B cell (primary cell): ENCODE measurements at regions not wholly inside any gene's neighbourhood (a gene's known extent, or its start where the extent isn't known, plus 50 kb on each side); places are given as distances from the start of the nearest gene placed in this dataset.

Experiments used
- ATAC-seq: fragments of 200-7000 bp; cut with Tn5 transposase; one replicate; pipeline ENCODE4 v1.10.0; 2021; ENCODE audit warnings: low read depth, mild to moderate bottlenecking, moderate number of reproducible peaks, moderate library complexity
- CTCF ChIA-PET: fragments of 350-600 bp; sonication (Branson Sonifier 250); formaldehyde crosslinking; loops from one replicate; lab custom pipeline; 2021; ENCODE audit warnings: antibody characterized with exemption, inconsistent platforms; lab: Charles Lee
- POLR2A ChIA-PET: fragments of 350-600 bp; sonication (Branson Sonifier 250); formaldehyde crosslinking; loops from one replicate; lab custom pipeline; 2021; ENCODE audit warnings: antibody characterized with exemption; lab: Charles Lee
- DNase-seq: peaks from one replicate; pipeline ENCODE4 v3.0.0; 2013
- H2AFZ ChIP-seq: 2 replicates; pipeline ENCODE4 v1.6.1; 2012; ENCODE audit warnings: mild to moderate bottlenecking, low read depth, low read length; ENCODE audit not compliant: insufficient read depth, poor library complexity, severe bottlenecking
- H3K27ac ChIP-seq, 2 donors: 1 replicate in 1 of 2; 2 replicates in 1 of 2; pipeline ENCODE4 v1.5.1; 2012 to 2013; ENCODE audit warnings: low read length in 2 of 2, mild to moderate bottlenecking in 2 of 2, moderate library complexity in 1 of 2
- H3K27me3 ChIP-seq, 4 experiments: fragments of 200-600 bp in 1 of 4; sonication (generic) in 1 of 4; replicated peaks in 1 of 4; 1 replicate in 2 of 4; 2 replicates in 2 of 4; pipeline versions ENCODE4 v1.6.1 to v1.7.0; 2013 to 2016; ENCODE audit warnings: low read length in 3 of 4, mild to moderate bottlenecking in 2 of 4, mixed read lengths in 1 of 4, moderate library complexity in 1 of 4; ENCODE audit not compliant: insufficient read depth in 4 of 4, control insufficient read depth in 3 of 4; ENCODE audit errors: control extremely low read depth in 1 of 4
- H3K36me3 ChIP-seq, 2 experiments: replicated peaks in 1 of 2; 1 replicate in 1 of 2; 2 replicates in 1 of 2; pipeline versions ENCODE4 v1.6.1 to v1.7.1; 2013; ENCODE audit warnings: low read length in 1 of 2; ENCODE audit not compliant: insufficient read depth in 2 of 2, control insufficient read depth in 1 of 2; ENCODE audit errors: control extremely low read depth in 1 of 2, extremely low read depth in 1 of 2
- H3K4me1 ChIP-seq, 2 donors: fragments of 200-600 bp in 1 of 2; sonication (generic) in 1 of 2; 1 replicate in 1 of 2; 2 replicates in 1 of 2; pipeline versions ENCODE4 v1.5.1 to v1.6.1; 2013 to 2017; ENCODE audit warnings: low read length in 2 of 2; ENCODE audit not compliant: control insufficient read depth in 2 of 2, insufficient read depth in 2 of 2
- H3K4me2 ChIP-seq: replicated peaks from 2 replicates; pipeline ENCODE3; 2012; ENCODE audit warnings: mild to moderate bottlenecking, low read depth, low read length; ENCODE audit not compliant: poor library complexity, severe bottlenecking
- H3K4me3 ChIP-seq, 5 experiments: fragments of 200-600 bp in 1 of 5; sonication (generic) in 1 of 5; 1 replicate in 3 of 5; 2 replicates in 2 of 5; pipeline versions ENCODE4 v1.5.1 to v1.7.0; 2011 to 2016; ENCODE audit warnings: low read length in 4 of 5, mild to moderate bottlenecking in 4 of 5, low read depth in 2 of 5, control low read depth in 1 of 5, moderate library complexity in 1 of 5; ENCODE audit not compliant: insufficient read depth in 1 of 5; ENCODE audit errors: control extremely low read depth in 1 of 5, extremely low read depth in 1 of 5
- H3K79me2 ChIP-seq: fragments of 200-600 bp; sonication (generic); one replicate; pipeline ENCODE4 v1.6.0; 2016; ENCODE audit warnings: low read length; ENCODE audit not compliant: control insufficient read depth, insufficient read depth
- H3K9ac ChIP-seq: fragments of 200-600 bp; sonication (generic); 2 replicates; pipeline ENCODE4 v1.6.1; 2017; ENCODE audit warnings: mild to moderate bottlenecking, low read length, moderate library complexity
- H3K9me3 ChIP-seq, 3 donors: one replicate each; pipeline versions ENCODE4 v1.6.1 to v1.7.1; 2013; ENCODE audit warnings: low read length in 2 of 3; ENCODE audit not compliant: control insufficient read depth in 2 of 3, insufficient read depth in 1 of 3; ENCODE audit errors: control extremely low read depth in 1 of 3
- H4K20me1 ChIP-seq: 2 replicates; pipeline ENCODE4 v1.6.0; 2012; ENCODE audit warnings: mild to moderate bottlenecking, low read length; ENCODE audit not compliant: insufficient read depth, control insufficient read depth, poor library complexity, severe bottlenecking
- H3K27ac Mint-ChIP-seq: one replicate; pipeline ENCODE4 v1.8.0; 2021; ENCODE audit warnings: mixed read lengths
- H3K27me3 Mint-ChIP-seq: one replicate; pipeline ENCODE4 v1.8.0; 2021; ENCODE audit warnings: mixed read lengths
- H3K4me1 Mint-ChIP-seq: one replicate; pipeline ENCODE4 v1.8.0; 2021; ENCODE audit warnings: mixed read lengths
- H3K4me3 Mint-ChIP-seq: one replicate; pipeline ENCODE4 v1.8.0; 2021; ENCODE audit warnings: mixed read lengths
- H3K9me3 Mint-ChIP-seq: one replicate; pipeline ENCODE4 v1.8.0; 2022; ENCODE audit warnings: mixed read lengths; ENCODE audit not compliant: insufficient read depth
- EZH2 ChIP-seq: IDR thresholded peaks from 2 replicates; pipeline ENCODE4 v1.6.1; 2012; ENCODE audit warnings: borderline replicate concordance, low read depth, mild to moderate bottlenecking, moderate library complexity, low read length; ENCODE audit not compliant: insufficient read depth, poor library complexity, severe bottlenecking
- WGBS: methylation state at CpG from one replicate; pipeline ENCODE4 v1.1.5; 2013; ENCODE audit warnings: missing lambda C conversion rate; ENCODE audit not compliant: insufficient coverage; 5-methylcytosine and 5-hydroxymethylcytosine counted together
- intact Hi-C: fragments of 100-400 bp; cut with micrococcal nuclease; formaldehyde crosslinking; loops from one replicate; pipeline ENCODE4 v1.10.0; 2022
- TF ChIP-seq, protein P1 (sequence below): fragments of 200-600 bp; IDR thresholded peaks from one replicate; pipeline ENCODE4 v1.8.0; 2022; ENCODE audit warnings: antibody characterized with exemption, mild to moderate bottlenecking

- intact Hi-C loops: no loop called here
- ChIA-PET POLR2A (no interaction called here), CTCF (no interaction called here)
- DNase-seq (no peak), ATAC-seq (no peak)
- no peak for TF ChIP-seq EZH2
- Mint-ChIP-seq H3K27me3 (no peaks in the 10 kb centered on the region), H3K4me3 (no peak overlapping the region), H3K9me3 (no peaks in the 10 kb centered on the region), H3K4me1 (no peaks in the 10 kb centered on the region), H3K27ac (no peak overlapping the region)
- no peaks in the 10 kb centered on the region for H4K20me1 ChIP-seq
- no peaks in the 10 kb centered on the region for H3K79me2 ChIP-seq
- WGBS: 92% methylated on average over 2 of the region's 5 CpGs
- no peaks in the 10 kb centered on the region for H3K4me1 ChIP-seq
- H3K4me2 ChIP-seq: no peak overlapping the region
- no peak overlapping the region for H2AFZ ChIP-seq
- no peaks in the 10 kb centered on the region for H3K27me3 ChIP-seq
- H3K27ac ChIP-seq: no peak overlapping the region
- no peak overlapping the region for H3K4me3 ChIP-seq
- H3K9ac ChIP-seq: no peak overlapping the region
- H3K36me3 ChIP-seq: no peaks in the 10 kb centered on the region
- peaks cover 0 to 5% (median 0%) of the 10 kb centered on the region in 3 donors for H3K9me3 ChIP-seq
These were observed 302.5 kb downstream of the BMPER start for GRCh38 chr7:34207810-34208209.

GRCh38 chr7:34208878-34209621, 303.7 kb downstream of the BMPER start:
- no peak overlapping the region for H3K4me3 Mint-ChIP-seq
- H3K4me1 Mint-ChIP-seq: no peaks in the 10 kb centered on the region
- H3K27ac ChIP-seq: no peak overlapping the region
- H3K4me1 ChIP-seq: no peaks in the 10 kb centered on the region
- no peak overlapping the region for H2AFZ ChIP-seq
- peaks cover 0 to 5% (median 0%) of the 10 kb centered on the region in 3 donors for H3K9me3 ChIP-seq
- intact Hi-C loops: no loop called here
- ChIA-PET CTCF (no interaction called here), POLR2A (no interaction called here)
- no peaks in the 10 kb centered on the region for H3K27me3 Mint-ChIP-seq
- no peak overlapping the region for H3K4me2 ChIP-seq
- no peaks in the 10 kb centered on the region for H3K9me3 Mint-ChIP-seq
- no peaks in the 10 kb centered on the region for H3K27me3 ChIP-seq
- no peaks in the 10 kb centered on the region for H3K79me2 ChIP-seq
- no peak overlapping the region for H3K4me3 ChIP-seq
- H3K27ac Mint-ChIP-seq: no peak overlapping the region
- WGBS: 78% methylated on average over 4 of the region's 5 CpGs
- DNase-seq (no peak), ATAC-seq (no peak)
- H3K9ac ChIP-seq: no peak overlapping the region
- H4K20me1 ChIP-seq: no peaks in the 10 kb centered on the region
- H3K36me3 ChIP-seq: no peaks in the 10 kb centered on the region
- TF ChIP-seq EZH2: no peak
- TF ChIP-seq, protein P1, sequence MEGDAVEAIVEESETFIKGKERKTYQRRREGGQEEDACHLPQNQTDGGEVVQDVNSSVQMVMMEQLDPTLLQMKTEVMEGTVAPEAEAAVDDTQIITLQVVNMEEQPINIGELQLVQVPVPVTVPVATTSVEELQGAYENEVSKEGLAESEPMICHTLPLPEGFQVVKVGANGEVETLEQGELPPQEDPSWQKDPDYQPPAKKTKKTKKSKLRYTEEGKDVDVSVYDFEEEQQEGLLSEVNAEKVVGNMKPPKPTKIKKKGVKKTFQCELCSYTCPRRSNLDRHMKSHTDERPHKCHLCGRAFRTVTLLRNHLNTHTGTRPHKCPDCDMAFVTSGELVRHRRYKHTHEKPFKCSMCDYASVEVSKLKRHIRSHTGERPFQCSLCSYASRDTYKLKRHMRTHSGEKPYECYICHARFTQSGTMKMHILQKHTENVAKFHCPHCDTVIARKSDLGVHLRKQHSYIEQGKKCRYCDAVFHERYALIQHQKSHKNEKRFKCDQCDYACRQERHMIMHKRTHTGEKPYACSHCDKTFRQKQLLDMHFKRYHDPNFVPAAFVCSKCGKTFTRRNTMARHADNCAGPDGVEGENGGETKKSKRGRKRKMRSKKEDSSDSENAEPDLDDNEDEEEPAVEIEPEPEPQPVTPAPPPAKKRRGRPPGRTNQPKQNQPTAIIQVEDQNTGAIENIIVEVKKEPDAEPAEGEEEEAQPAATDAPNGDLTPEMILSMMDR: no peak
